HEK293 (cell line): ENCODE measurements at regions not wholly inside any gene's neighbourhood (a gene's known extent, or its start where the extent isn't known, plus 50 kb on each side); places are given as distances from the start of the nearest gene placed in this dataset.

Experiments
- CTCF ChIA-PET: fragments of 350-600 bp; formaldehyde crosslinking; extraction: SDS; loops from one replicate; lab custom pipeline; 2021; ENCODE audit warnings: antibody characterized with exemption; lab: Yijun Ruan, JAX
- POLR2A ChIA-PET: fragments of 300-600 bp; formaldehyde crosslinking; extraction: SDS; loops from one replicate; lab custom pipeline; 2020; ENCODE audit warnings: antibody characterized with exemption, inconsistent platforms; lab: Yijun Ruan, JAX
- H3K27ac ChIP-seq: fragments of 200-500 bp; sonication (Bioruptor generic); 2 replicates; pipeline ENCODE4 v1.5.1; 2014; ENCODE audit warnings: low read depth, low read length, control low read depth, inconsistent platforms; ENCODE audit errors: extremely low read depth
- H3K36me3 ChIP-seq, 2 experiments: fragments of 200-500 bp in 1 of 2; sonication (Bioruptor generic) in 1 of 2; 1 replicate in 1 of 2; 2 replicates in 1 of 2; pipeline ENCODE4 v1.5.1; 2014 to 2017; ENCODE audit warnings: inconsistent platforms in 2 of 2, low read length in 2 of 2; ENCODE audit not compliant: control insufficient read depth in 2 of 2, insufficient read depth in 1 of 2
- H3K4me1 ChIP-seq: fragments of 200-500 bp; sonication (Bioruptor generic); 2 replicates; pipeline ENCODE4 v1.5.1; 2014; ENCODE audit warnings: mild to moderate bottlenecking, low read length, inconsistent platforms; ENCODE audit not compliant: control insufficient read depth, insufficient read depth
- H3K4me3 ChIP-seq: 2 replicates; pipeline ENCODE4 v1.5.1; 2011; ENCODE audit warnings: low read depth, mild to moderate bottlenecking, control low read depth, low read length, moderate library complexity
- H3K9me3 ChIP-seq: fragments of 200-500 bp; sonication (Bioruptor generic); 2 replicates; pipeline ENCODE4 v1.5.1; 2014; ENCODE audit warnings: low read depth, low read length, inconsistent platforms; ENCODE audit not compliant: control insufficient read depth, insufficient read depth
- GFI1B ChIP-seq: fragments of 450-650 bp; formaldehyde crosslinking; IDR thresholded peaks from 2 replicates; pipeline ENCODE4 v1.5.1; 2016; ENCODE audit warnings: missing biosample characterization, missing genetic modification characterization
- MZF1 ChIP-seq: fragments of 450-650 bp; formaldehyde crosslinking; IDR thresholded peaks from 2 replicates; pipeline ENCODE4 v1.5.1; 2017; ENCODE audit warnings: missing biosample characterization, missing genetic modification characterization, borderline replicate concordance
- PRDM2 ChIP-seq: fragments of 450-650 bp; formaldehyde crosslinking; IDR thresholded peaks from 2 replicates; pipeline ENCODE4 v1.5.1; 2016; ENCODE audit warnings: missing biosample characterization, missing genetic modification characterization, borderline replicate concordance
- SP3 ChIP-seq: fragments of 450-650 bp; formaldehyde crosslinking; IDR thresholded peaks from 2 replicates; pipeline ENCODE4 v1.5.1; 2016; ENCODE audit warnings: missing biosample characterization, missing genetic modification characterization
- ZEB2 ChIP-seq: fragments of 450-650 bp; formaldehyde crosslinking; IDR thresholded peaks from 2 replicates; pipeline ENCODE4 v1.5.1; 2016; ENCODE audit warnings: missing biosample characterization, missing genetic modification characterization
- ZIC2 ChIP-seq: fragments of 450-650 bp; formaldehyde crosslinking; IDR thresholded peaks from 2 replicates; pipeline ENCODE4 v1.5.1; 2016; ENCODE audit warnings: missing biosample characterization, missing genetic modification characterization
- ZNF133 ChIP-seq: fragments of 450-650 bp; formaldehyde crosslinking; IDR thresholded peaks from 2 replicates; pipeline ENCODE4 v1.5.1; 2016; ENCODE audit warnings: missing biosample characterization, missing genetic modification characterization
- ZNF175 ChIP-seq: fragments of 450-650 bp; formaldehyde crosslinking; IDR thresholded peaks from 2 replicates; pipeline ENCODE4 v1.5.1; 2016; ENCODE audit warnings: missing biosample characterization, missing genetic modification characterization
- ZNF18 ChIP-seq: fragments of 450-650 bp; formaldehyde crosslinking; IDR thresholded peaks from 2 replicates; pipeline ENCODE4 v1.5.1; 2016; ENCODE audit warnings: missing biosample characterization, missing genetic modification characterization
- ZNF302 ChIP-seq: fragments of 450-650 bp; formaldehyde crosslinking; IDR thresholded peaks from 2 replicates; pipeline ENCODE4 v1.5.1; 2016; ENCODE audit warnings: missing biosample characterization, missing genetic modification characterization, low read depth
- ZNF366 ChIP-seq: fragments of 450-650 bp; formaldehyde crosslinking; conservative IDR thresholded peaks from 2 replicates; pipeline ENCODE4 v1.5.1; 2016; ENCODE audit warnings: missing biosample characterization, missing genetic modification characterization
- ZNF398 ChIP-seq: fragments of 450-650 bp; formaldehyde crosslinking; IDR thresholded peaks from 2 replicates; pipeline ENCODE4 v1.5.1; 2017; ENCODE audit warnings: missing biosample characterization, missing genetic modification characterization
- ZNF488 ChIP-seq: fragments of 450-650 bp; formaldehyde crosslinking; IDR thresholded peaks from 2 replicates; pipeline ENCODE4 v1.5.1; 2016; ENCODE audit warnings: missing biosample characterization, missing genetic modification characterization
- ZNF514 ChIP-seq: fragments of 450-650 bp; formaldehyde crosslinking; IDR thresholded peaks from 2 replicates; pipeline ENCODE4 v1.5.1; 2016; ENCODE audit warnings: missing biosample characterization, missing genetic modification characterization
- ZNF555 ChIP-seq: fragments of 450-650 bp; formaldehyde crosslinking; conservative IDR thresholded peaks from 2 replicates; pipeline ENCODE4 v1.5.1; 2017; ENCODE audit warnings: missing biosample characterization, mild to moderate bottlenecking, missing genetic modification characterization, inconsistent platforms
- ZNF610 ChIP-seq: fragments of 450-650 bp; formaldehyde crosslinking; IDR thresholded peaks from 2 replicates; pipeline ENCODE4 v1.5.1; 2016; ENCODE audit warnings: missing biosample characterization, missing genetic modification characterization, borderline replicate concordance
- ZNF623 ChIP-seq: fragments of 450-650 bp; formaldehyde crosslinking; IDR thresholded peaks from 2 replicates; pipeline ENCODE4 v1.5.1; 2016; ENCODE audit warnings: missing biosample characterization, missing genetic modification characterization
- ZNF701 ChIP-seq: fragments of 450-650 bp; formaldehyde crosslinking; IDR thresholded peaks from 2 replicates; pipeline ENCODE4 v1.5.1; 2016; ENCODE audit warnings: missing biosample characterization, missing genetic modification characterization
- ZNF830 ChIP-seq: fragments of 450-650 bp; IDR thresholded peaks from 2 replicates; pipeline ENCODE4 v1.5.0; 2018; ENCODE audit warnings: missing biosample characterization, missing genetic modification characterization, low read depth, mild to moderate bottlenecking, moderate library complexity
- ZSCAN18 ChIP-seq: fragments of 450-650 bp; formaldehyde crosslinking; IDR thresholded peaks from 2 replicates; pipeline ENCODE4 v1.5.1; 2016; ENCODE audit warnings: missing biosample characterization, missing genetic modification characterization
- ZSCAN23 ChIP-seq: fragments of 450-650 bp; formaldehyde crosslinking; IDR thresholded peaks from 2 replicates; pipeline ENCODE4 v1.5.1; 2016; ENCODE audit warnings: missing biosample characterization, missing genetic modification characterization
- TF ChIP-seq, protein P1 (sequence below): fragments of 450-650 bp; formaldehyde crosslinking; IDR thresholded peaks from 2 replicates; pipeline ENCODE4 v1.5.1; 2016; ENCODE audit warnings: missing biosample characterization, missing genetic modification characterization
- TF ChIP-seq, protein P2 (sequence below): fragments of 450-650 bp; formaldehyde crosslinking; IDR thresholded peaks from 2 replicates; pipeline ENCODE4; 2016; ENCODE audit warnings: missing biosample characterization, missing genetic modification characterization

DNA sequence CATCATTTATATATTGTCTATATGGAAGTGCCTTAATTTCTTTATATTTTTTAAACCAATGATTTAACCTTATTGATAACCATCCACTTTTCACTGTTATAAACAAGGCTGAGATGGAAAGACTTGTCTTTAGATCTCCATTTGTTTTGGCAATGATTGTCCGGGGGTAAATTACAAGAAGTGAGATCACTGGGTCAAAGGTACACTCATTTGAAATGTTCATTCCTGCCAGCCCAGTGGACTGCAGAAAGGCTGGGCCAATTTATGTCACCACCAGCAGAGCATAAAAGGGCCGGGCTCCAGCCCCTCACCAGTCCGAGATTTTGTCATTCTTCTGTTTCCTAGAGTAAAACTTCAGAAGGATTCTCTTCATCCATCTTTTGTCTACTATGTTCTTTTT, 93.6 kb upstream of the NEO1 start (continued):
- TF ChIP-seq PRDM2 (tag by site-specific recombination) = no peak
- TF ChIP-seq MZF1 (tag by site-specific recombination) = no peak
- TF ChIP-seq ZNF398 (tag by site-specific recombination) = no peak
- TF ChIP-seq ZIC2 (tag by site-specific recombination) = no peak
- TF ChIP-seq ZNF830 = no peak
- TF ChIP-seq ZSCAN23 (tag by site-specific recombination) = no peak
- TF ChIP-seq ZNF623 (tag by site-specific recombination) = no peak
- no peak for TF ChIP-seq ZNF610
- no peak for TF ChIP-seq ZNF302 (tag by site-specific recombination)
- TF ChIP-seq ZNF701 (tag by site-specific recombination) = no peak
- TF ChIP-seq, protein P1, sequence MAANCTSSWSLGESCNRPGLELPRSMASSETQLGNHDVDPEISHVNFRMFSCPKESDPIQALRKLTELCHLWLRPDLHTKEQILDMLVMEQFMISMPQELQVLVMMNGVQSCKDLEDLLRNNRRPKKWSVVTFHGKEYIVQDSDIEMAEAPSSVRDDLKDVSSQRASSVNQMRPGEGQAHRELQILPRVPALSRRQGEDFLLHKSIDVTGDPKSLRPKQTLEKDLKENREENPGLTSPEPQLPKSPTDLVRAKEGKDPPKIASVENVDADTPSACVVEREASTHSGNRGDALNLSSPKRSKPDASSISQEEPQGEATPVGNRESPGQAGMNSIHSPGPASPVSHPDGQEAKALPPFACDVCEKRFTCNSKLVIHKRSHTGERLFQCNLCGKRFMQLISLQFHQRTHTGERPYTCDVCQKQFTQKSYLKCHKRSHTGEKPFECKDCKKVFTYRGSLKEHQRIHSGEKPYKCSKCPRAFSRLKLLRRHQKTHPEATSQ (tag by site-specific recombination) = no peak
- TF ChIP-seq, protein P2, sequence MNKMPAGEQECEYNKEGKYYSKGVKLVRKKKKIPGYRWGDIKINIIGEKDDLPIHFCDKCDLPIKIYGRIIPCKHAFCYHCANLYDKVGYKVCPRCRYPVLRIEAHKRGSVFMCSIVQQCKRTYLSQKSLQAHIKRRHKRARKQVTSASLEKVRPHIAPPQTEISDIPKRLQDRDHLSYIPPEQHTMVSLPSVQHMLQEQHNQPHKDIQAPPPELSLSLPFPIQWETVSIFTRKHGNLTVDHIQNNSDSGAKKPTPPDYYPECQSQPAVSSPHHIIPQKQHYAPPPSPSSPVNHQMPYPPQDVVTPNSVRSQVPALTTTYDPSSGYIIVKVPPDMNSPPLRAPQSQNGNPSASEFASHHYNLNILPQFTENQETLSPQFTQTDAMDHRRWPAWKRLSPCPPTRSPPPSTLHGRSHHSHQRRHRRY (tag by site-specific recombination) = no peak
- no peak for TF ChIP-seq SP3

GRCh38 chr15:72953306-72953705, 99.0 kb upstream of the NEO1 start:
- TF ChIP-seq ZNF366 (tag by site-specific recombination) (no peak), ZNF610 (no peak), MZF1 (tag by site-specific recombination) (no peak), ZNF18 (tag by site-specific recombination) (no peak), ZSCAN18 (tag by site-specific recombination) (no peak), ZNF175 (tag by site-specific recombination) (no peak), ZNF133 (tag by site-specific recombination) (no peak), ZNF514 (tag by site-specific recombination) (no peak), ZNF488 (tag by site-specific recombination) (no peak), ZNF555 (tag by site-specific recombination) (no peak), ZEB2 (tag by site-specific recombination) (no peak), GFI1B (tag by site-specific recombination) (no peak)
- CTCF ChIA-PET = interaction anchor here (0.6 to 0.7 kb wide), 2 partner anchors 10 to 118 kb away, joined by 4 to 5 read pairs; no protein-coding TSS in a partner anchor

More at GRCh38 chr15:72953306-72953705, 99.0 kb upstream of the NEO1 start:
- H3K4me3 ChIP-seq = no peak overlapping the region
- POLR2A ChIA-PET = no interaction called here
- H3K27ac ChIP-seq = no peak overlapping the region
- H3K36me3 ChIP-seq = no peaks in the 10 kb centered on the region
- no peaks in the 10 kb centered on the region for H3K9me3 ChIP-seq
- no peaks in the 10 kb centered on the region for H3K4me1 ChIP-seq
